ENCODE measurements at regions not wholly inside any gene's neighbourhood (a gene's known extent, or its start where the extent isn't known, plus 50 kb on each side); places are given as distances from the start of the nearest gene placed in this dataset.

DNA sequence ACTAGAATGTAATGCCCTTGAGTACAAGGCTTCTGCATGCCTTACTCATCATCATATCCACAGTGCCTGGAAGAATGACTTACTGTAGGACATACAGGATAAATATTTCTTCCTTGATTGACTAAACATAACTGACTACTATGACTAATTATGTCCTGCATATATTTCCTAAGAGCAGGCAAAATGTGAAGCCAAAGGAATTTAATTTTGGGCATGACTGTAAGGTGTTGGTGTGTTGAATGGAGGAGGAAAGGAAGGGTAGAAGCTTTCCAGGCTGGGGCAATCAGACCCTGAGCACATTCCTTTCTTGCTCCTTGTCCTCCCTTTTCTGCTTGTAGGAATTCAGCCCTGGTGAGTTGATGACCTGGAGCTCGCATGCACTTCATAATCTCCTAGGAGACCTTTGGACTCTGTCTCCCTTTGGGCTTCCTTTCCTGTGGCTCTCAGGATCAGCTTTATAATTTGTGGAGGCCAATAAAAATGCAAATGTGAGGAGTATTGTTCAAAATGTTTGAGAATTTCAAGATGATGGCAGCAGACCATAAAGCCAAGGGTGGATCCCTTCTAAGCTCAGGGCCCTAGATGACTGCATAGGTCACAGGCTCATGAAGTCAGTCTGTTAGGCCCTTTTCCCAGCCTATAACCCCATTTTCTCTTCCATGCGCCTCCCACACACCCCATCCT is 174.0 kb downstream of the HMHB1 start:
- 100% methylated on average over 1 of the region's 2 CpGs for WGBS (ENCODE audit: insufficient coverage)
- Histone ChIP-seq H3K27ac (ENCODE audit: low read length in 2 of 2) (no peak overlapping the region), H4K20me1 (ENCODE audit: control insufficient read depth, insufficient read depth, low read length, poor library complexity, severe bottlenecking) (no peaks in the 10 kb centered on the region), H3K79me2 (ENCODE audit: control insufficient read depth, insufficient read depth, low read length) (no peaks in the 10 kb centered on the region), H3K4me1 (ENCODE audit: control insufficient read depth in 2 of 2, insufficient read depth in 2 of 2, low read length in 2 of 2) (peaks cover 0 to 3% of the 10 kb centered on the region in 2 donors), H3K36me3 (replicated peaks in 1 of 2; ENCODE audit: control extremely low read depth in 1 of 2, control insufficient read depth in 1 of 2, extremely low read depth in 1 of 2, insufficient read depth in 2 of 2, low read length in 1 of 2) (no peaks in the 10 kb centered on the region), H3K4me3 (ENCODE audit: control extremely low read depth in 1 of 5, extremely low read depth in 1 of 5, insufficient read depth in 1 of 5, low read depth in 2 of 5, low read length in 4 of 5) (no peak overlapping the region), H2AFZ (ENCODE audit: insufficient read depth, low read depth, low read length, poor library complexity, severe bottlenecking) (no peak overlapping the region), H3K9me3 (ENCODE audit: control extremely low read depth in 1 of 3, control insufficient read depth in 2 of 3, insufficient read depth in 1 of 3, low read length in 2 of 3) (no peaks in the 10 kb centered on the region), H3K27me3 (replicated peaks in 1 of 4; ENCODE audit: control extremely low read depth in 1 of 4, control insufficient read depth in 3 of 4, insufficient read depth in 4 of 4, low read length in 3 of 4) (peaks cover 0 to 7% (median 1%) of the 10 kb centered on the region in 4 experiments), H3K9ac (ENCODE audit: low read length) (no peak overlapping the region), H3K4me2 (replicated peaks; ENCODE audit: low read depth, low read length, poor library complexity, severe bottlenecking) (no peak overlapping the region)
- H3K27ac Mint-ChIP-seq = no peak overlapping the region
- no peak for ATAC-seq (ENCODE audit: low read depth)
- CTCF ChIA-PET = no interaction called here
- no peak for DNase-seq
- no peaks in the 10 kb centered on the region for H3K4me1 Mint-ChIP-seq
- no peak overlapping the region for H3K4me3 Mint-ChIP-seq
- TF ChIP-seq EZH2 (IDR thresholded peaks at IDR 0.05; ENCODE audit: borderline replicate concordance, insufficient read depth, low read depth, low read length, poor library complexity, severe bottlenecking) = no peak
- TF ChIP-seq, protein P1, sequence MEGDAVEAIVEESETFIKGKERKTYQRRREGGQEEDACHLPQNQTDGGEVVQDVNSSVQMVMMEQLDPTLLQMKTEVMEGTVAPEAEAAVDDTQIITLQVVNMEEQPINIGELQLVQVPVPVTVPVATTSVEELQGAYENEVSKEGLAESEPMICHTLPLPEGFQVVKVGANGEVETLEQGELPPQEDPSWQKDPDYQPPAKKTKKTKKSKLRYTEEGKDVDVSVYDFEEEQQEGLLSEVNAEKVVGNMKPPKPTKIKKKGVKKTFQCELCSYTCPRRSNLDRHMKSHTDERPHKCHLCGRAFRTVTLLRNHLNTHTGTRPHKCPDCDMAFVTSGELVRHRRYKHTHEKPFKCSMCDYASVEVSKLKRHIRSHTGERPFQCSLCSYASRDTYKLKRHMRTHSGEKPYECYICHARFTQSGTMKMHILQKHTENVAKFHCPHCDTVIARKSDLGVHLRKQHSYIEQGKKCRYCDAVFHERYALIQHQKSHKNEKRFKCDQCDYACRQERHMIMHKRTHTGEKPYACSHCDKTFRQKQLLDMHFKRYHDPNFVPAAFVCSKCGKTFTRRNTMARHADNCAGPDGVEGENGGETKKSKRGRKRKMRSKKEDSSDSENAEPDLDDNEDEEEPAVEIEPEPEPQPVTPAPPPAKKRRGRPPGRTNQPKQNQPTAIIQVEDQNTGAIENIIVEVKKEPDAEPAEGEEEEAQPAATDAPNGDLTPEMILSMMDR (IDR thresholded peaks at IDR 0.05) = no peak
- intact Hi-C loops (cut with micrococcal nuclease) = no loop called here
- no peaks in the 10 kb centered on the region for H3K9me3 Mint-ChIP-seq (ENCODE audit: insufficient read depth)
- POLR2A ChIA-PET = no interaction called here
- H3K27me3 Mint-ChIP-seq = no peaks in the 10 kb centered on the region

DNA sequence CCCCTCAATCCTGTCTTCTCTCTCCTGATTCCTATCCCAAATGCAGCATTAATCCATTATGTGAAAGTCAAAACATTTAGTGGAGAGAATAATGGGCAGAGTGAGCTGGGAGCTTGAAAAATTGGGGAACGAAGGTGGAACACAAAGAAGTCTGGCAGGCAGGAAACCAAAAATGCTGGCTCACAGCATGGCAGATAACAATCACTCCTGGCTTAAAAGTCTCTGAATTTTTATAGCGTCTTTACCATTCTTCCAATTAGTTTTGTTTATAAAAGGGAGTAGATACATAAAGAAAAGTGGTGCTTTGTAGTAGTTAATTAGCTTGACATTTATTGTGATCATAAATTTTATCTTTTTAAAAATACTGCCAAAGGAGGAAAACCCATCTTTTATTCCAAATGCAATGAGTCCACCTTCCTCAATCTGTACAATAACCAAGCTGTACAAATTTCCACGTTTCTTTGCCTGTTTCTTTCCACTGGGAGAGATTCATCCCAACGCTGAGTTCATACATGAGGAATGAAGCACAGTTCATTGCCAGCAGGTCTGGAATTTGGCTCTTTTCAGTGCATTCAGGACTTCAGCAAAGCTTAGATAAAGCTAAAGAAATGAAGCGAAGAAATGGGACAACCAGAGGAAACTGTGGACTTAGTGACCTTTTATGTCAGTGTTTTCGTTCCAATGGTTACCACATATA is 174.7 kb downstream of the HMHB1 start:
- no peak for TF ChIP-seq EZH2 (IDR thresholded peaks at IDR 0.05; ENCODE audit: borderline replicate concordance, insufficient read depth, low read depth, low read length, poor library complexity, severe bottlenecking)
- TF ChIP-seq, protein P1 (IDR thresholded peaks at IDR 0.05) = no peak
- Mint-ChIP-seq H3K4me1 (no peaks in the 10 kb centered on the region), H3K9me3 (ENCODE audit: insufficient read depth) (no peaks in the 10 kb centered on the region), H3K4me3 (no peak overlapping the region), H3K27ac (no peak overlapping the region), H3K27me3 (no peaks in the 10 kb centered on the region)
- Histone ChIP-seq H3K4me2 (replicated peaks; ENCODE audit: low read depth, low read length, poor library complexity, severe bottlenecking) (no peak overlapping the region), H3K9ac (ENCODE audit: low read length) (no peak overlapping the region), H2AFZ (ENCODE audit: insufficient read depth, low read depth, low read length, poor library complexity, severe bottlenecking) (no peak overlapping the region), H3K4me3 (ENCODE audit: control extremely low read depth in 1 of 5, extremely low read depth in 1 of 5, insufficient read depth in 1 of 5, low read depth in 2 of 5, low read length in 4 of 5) (no peak overlapping the region), H3K4me1 (ENCODE audit: control insufficient read depth in 2 of 2, insufficient read depth in 2 of 2, low read length in 2 of 2) (peaks cover 0 to 3% of the 10 kb centered on the region in 2 donors), H3K36me3 (replicated peaks in 1 of 2; ENCODE audit: control extremely low read depth in 1 of 2, control insufficient read depth in 1 of 2, extremely low read depth in 1 of 2, insufficient read depth in 2 of 2, low read length in 1 of 2) (no peaks in the 10 kb centered on the region), H3K27me3 (replicated peaks in 1 of 4; ENCODE audit: control extremely low read depth in 1 of 4, control insufficient read depth in 3 of 4, insufficient read depth in 4 of 4, low read length in 3 of 4) (peaks cover 0 to 7% (median under 1%) of the 10 kb centered on the region in 4 experiments), H3K27ac (ENCODE audit: low read length in 2 of 2) (no peak overlapping the region), H4K20me1 (ENCODE audit: control insufficient read depth, insufficient read depth, low read length, poor library complexity, severe bottlenecking) (no peaks in the 10 kb centered on the region), H3K79me2 (ENCODE audit: control insufficient read depth, insufficient read depth, low read length) (no peaks in the 10 kb centered on the region), H3K9me3 (ENCODE audit: control extremely low read depth in 1 of 3, control insufficient read depth in 2 of 3, insufficient read depth in 1 of 3, low read length in 2 of 3) (no peaks in the 10 kb centered on the region)
- no peak for ATAC-seq (ENCODE audit: low read depth)
- intact Hi-C loops (cut with micrococcal nuclease) = no loop called here
- ChIA-PET CTCF (no interaction called here), POLR2A (no interaction called here)
- 53% methylated on average over 3 of the region's 6 CpGs for WGBS (ENCODE audit: insufficient coverage)
- no peak for DNase-seq
